Panc1 (cell line): ENCODE measurements at regions not wholly inside any gene's neighbourhood (a gene's known extent, or its start where the extent isn't known, plus 50 kb on each side); places are given as distances from the start of the nearest gene placed in this dataset.

Experiments used
- CTCF ChIP-seq: fragments of 450-650 bp; IDR thresholded peaks from 2 replicates; pipeline ENCODE4 v1.5.1; 2017; ENCODE audit warnings: mild to moderate bottlenecking
- SIN3A ChIP-seq: IDR thresholded peaks from 2 replicates; pipeline ENCODE4 v1.6.1; 2012; ENCODE audit warnings: low read depth, mild to moderate bottlenecking, low read length, moderate library complexity, borderline replicate concordance; ENCODE audit not compliant: insufficient read depth
- TCF7L2 ChIP-seq: IDR thresholded peaks from 2 replicates; pipeline ENCODE4 v1.6.1; 2011; ENCODE audit warnings: mild to moderate bottlenecking, low read depth, low read length, inconsistent platforms

GRCh38 chrX:27354021-27354420, 109.1 kb downstream of the PPP4R3C start:
- TF ChIP-seq CTCF (no peak), TCF7L2 (no peak), SIN3A (no peak)
